DMS 273 (cell line): ENCODE measurements at regions not wholly inside any gene's neighbourhood (a gene's known extent, or its start where the extent isn't known, plus 50 kb on each side); places are given as distances from the start of the nearest gene placed in this dataset.
"Not testable (repeated sequence)": the region's sequence is repeated elsewhere in the genome, so short reads cannot be mapped to it uniquely, and the experiment has no call there.

ENCODE experiments used
- DNase-seq: peaks from one replicate; lab custom pipeline; 2025; ENCODE audit not compliant: unreplicated experiment; lab: John Stamatoyannopoulos, UW

GRCh38 chr17:56690441-56691291, 97.2 kb downstream of the NOG start:
- DNase-seq, result peak; percentile 79

- DNase-seq, result no peak
Measured at GRCh38 chr17:56694825-56695224, 101.3 kb downstream of the NOG start.

GRCh38 chr17:56697190-56697589, 103.7 kb downstream of the NOG start:
- DNase-seq, result peak; percentile 50

- peak; percentile 52 for DNase-seq
Measured at GRCh38 chr17:56699186-56699894, 105.8 kb downstream of the NOG start.

- DNase-seq, result peak; percentile 25
Measured at GRCh38 chr17:56700919-56701420, 107.5 kb downstream of the NOG start.

DNA sequence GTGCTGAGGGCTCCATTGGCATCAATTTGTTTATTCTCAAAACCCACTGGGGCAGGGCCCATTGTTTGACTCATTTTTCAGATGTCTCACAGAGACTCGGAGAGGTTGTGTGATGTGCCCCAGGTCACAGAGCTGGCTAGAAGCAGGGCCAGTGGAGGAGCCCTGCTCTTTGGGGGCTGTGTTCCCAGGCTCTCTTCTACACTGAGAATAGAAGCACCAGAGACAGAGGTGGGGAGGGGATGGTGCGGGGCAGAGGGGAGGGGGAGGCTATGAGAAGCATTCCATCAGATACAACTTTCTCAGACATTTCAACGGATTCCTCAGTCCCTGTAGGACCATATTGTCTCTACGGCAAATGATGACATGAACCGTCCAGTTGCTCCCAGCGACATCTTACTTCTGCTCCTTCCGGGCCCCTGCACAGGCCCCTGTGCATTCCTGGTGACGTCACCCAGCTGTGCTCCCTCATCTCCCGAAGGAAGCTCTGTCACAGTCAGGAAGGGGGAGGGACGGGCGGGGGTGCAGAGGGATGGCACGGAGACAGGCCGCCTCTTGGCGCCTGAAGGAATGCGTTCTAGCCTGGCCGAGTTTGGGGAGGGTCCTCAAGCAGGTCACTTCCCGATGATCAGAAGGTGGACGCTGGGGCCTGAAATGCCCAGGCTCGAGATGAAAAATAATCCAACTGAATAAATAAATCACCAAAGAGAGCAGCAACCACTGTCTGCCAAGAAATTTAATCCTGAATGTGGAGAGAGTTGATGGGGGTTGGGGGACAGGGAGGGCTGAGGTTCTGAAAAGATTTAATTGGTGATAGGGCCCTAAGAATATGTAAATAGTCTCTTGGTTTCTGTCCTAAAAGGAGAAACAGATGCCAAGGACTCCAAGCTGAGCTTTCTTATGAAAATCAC, 114.1 kb downstream of the NOG start:
- DNase-seq, result peak; percentile 19

- DNase-seq, result no peak
Measured at GRCh38 chr17:56708220-56708558, 114.7 kb downstream of the NOG start.

- no peak for DNase-seq
Measured at GRCh38 chr17:56708670-56709410, 115.3 kb downstream of the NOG start.

- no peak for DNase-seq
Measured at GRCh38 chr17:56710986-56711385, 117.5 kb downstream of the NOG start.

- peak; percentile 95 for DNase-seq
Measured at GRCh38 chr17:56715613-56716357, 117.9 kb downstream of the C17orf67 start.

DNA sequence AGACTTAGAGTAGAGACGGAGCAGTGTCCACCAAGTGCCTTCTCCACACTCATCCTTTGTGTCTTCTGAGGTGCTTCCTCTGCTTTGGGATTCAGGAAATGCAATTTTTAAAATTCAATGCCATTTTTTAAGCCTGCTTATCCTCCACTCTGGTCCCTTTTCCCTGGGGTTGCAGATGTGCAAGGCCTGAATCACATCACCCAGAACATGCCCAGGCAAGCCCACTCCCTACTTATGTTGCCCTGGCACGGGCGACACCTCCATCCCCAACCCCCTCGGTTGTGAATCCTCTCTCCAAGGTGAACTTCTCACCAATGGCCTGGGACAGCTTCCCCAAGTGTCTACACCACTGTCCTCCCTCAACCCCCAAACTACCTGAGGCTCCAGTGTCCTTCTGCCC, 116.2 kb downstream of the C17orf67 start:
- DNase-seq, result peak; percentile 28

GRCh38 chr17:56718515-56718914, 115.2 kb downstream of the C17orf67 start:
- no peak for DNase-seq

DNA sequence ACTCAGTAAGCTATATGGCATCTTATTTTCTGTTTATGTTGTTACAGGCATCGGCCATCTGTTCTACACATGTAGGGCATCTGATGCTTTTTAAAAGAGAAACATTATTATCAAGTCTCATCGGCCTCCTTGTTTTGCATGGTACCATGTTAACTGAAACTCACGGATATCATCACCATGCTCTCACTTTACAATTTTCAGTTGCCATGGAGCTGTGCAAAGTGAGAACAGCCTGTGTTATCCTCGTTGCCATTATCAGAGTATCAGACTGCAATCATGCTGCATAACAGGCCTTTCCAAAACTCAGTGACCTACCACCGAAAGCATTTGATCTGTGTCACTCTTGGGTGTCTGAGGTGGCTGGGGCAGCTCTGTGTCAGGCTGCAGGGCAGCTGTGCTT, 110.3 kb downstream of the C17orf67 start:
- DNase-seq, result peak; percentile 32

DNA sequence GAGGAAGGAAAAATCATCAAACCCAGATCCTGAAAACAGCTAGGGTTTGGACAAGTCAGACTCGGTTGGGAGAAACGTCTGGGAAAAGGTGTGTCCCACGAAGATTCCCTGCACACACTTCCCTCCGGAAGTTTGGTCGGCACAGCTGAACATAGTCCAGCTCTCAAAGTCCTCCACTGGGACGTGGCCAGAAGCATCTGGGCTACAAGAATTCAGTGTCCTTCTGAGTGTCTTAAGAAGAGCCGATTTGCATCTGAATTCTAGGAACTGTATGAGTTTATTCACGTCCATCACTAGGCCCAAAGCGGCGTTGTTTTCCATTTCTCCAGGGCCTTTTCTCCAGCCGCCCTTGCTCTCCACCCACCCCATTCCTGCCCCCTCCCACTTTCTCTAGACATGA, 109.1 kb downstream of the C17orf67 start:
- DNase-seq, result no peak

- DNase-seq, result no peak
Measured at GRCh38 chr17:56725144-56725543, 108.6 kb downstream of the C17orf67 start.

- DNase-seq, result no peak
Measured at GRCh38 chr17:56727876-56728617, 105.7 kb downstream of the C17orf67 start.

GRCh38 chr17:56731096-56731495, 102.6 kb downstream of the C17orf67 start:
- not testable (repeated sequence) for DNase-seq

- no peak for DNase-seq
Measured at GRCh38 chr17:56733833-56734232, 99.9 kb downstream of the C17orf67 start.

GRCh38 chr17:56735842-56736241, 97.9 kb downstream of the C17orf67 start:
- no peak for DNase-seq
